ENCODE measurements at regions not wholly inside any gene's neighbourhood (a gene's known extent, or its start where the extent isn't known, plus 50 kb on each side); places are given as distances from the start of the nearest gene placed in this dataset.

DNA sequence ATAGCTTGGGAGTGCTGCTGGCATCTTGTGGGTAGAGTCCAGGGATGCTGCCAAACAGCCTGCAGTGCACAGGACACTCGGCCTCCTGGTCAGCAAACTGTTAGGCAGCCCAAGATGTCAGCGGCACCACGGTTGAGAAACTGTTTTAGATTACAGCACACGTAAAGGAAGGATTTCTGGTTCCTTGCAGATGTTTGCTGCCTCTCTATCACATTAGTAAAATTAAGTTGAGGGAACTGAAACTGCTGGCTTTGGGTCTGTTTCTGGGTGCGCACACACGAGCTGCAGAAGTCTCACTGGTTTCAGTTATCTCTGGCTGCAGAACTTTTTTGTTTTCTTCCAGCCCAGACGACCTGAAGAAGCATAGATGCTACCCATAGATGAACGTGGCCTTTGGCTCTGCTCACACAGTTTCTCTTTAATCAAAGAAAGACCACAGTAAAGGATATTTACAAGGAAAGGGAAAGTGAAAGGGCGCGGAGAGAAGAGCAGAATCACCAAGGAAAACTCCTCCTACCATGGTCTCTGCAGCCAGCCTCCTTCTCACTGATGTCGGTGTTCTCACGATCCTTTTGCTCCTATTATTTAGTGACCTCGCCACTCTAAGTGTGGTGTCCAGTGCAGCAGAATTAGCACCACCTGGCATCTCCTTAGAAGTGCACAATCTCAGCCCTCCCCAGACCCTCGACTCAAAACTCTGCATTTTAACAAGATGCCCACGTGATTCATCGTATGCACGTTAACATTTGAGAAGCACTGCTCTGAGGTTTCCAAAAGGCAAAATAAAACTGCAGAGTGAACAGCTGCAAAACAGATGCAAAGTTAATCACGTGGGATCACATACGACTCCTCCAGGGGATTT is 50.6 kb upstream of the AKAP13 start:
- Histone ChIP-seq H3K4me3 (replicated peaks in 1 of 3; ENCODE audit: insufficient read depth in 1 of 3, low read depth in 2 of 3, low read length in 3 of 3) (peak overlapping the region; percentile 64 to 74 (median 65)), H4K20me1 (ENCODE audit: insufficient read depth, low read length) (no peaks in the 10 kb centered on the region), H3K4me2 (ENCODE audit: low read depth, low read length) (peak overlapping the region; percentile 93), H3K4me1 (ENCODE audit: insufficient read depth, low read length) (peaks cover 48% of the 10 kb centered on the region), H2AFZ (ENCODE audit: low read length) (peak overlapping the region; percentile 96), H3K27ac (ENCODE audit: extremely low read length, insufficient read depth, low read length) (no peak overlapping the region), H3K9ac (ENCODE audit: insufficient read depth, low read depth, low read length) (peak overlapping the region; percentile 43; the same call in 1 of the 2 replicates), H3K9me3 (ENCODE audit: low read length) (no peaks in the 10 kb centered on the region), H3K79me2 (ENCODE audit: insufficient read depth, low read length) (no peaks in the 10 kb centered on the region), H3K36me3 (replicated peaks in 1 of 2; ENCODE audit: control insufficient read depth in 1 of 2, insufficient read depth in 2 of 2, low read length in 2 of 2) (no peaks in the 10 kb centered on the region), H3K27me3 (ENCODE audit: control insufficient read depth in 1 of 2, insufficient read depth in 2 of 2, low read length in 2 of 2) (no peaks in the 10 kb centered on the region; a peak in 2 of 5 replicates)
- in situ Hi-C loops (cut with HindIII; ENCODE audit: extremely low pct_ligation_motif_present, low pct_unique_long_range_greater_than_20kb) (no loop called here), intact Hi-C loops (cut with micrococcal nuclease; ENCODE audit: unreplicated experiment) (loop anchor here (2.0 to 10.0 kb wide), 4 partner anchors 33 to 173 kb away; partner anchors contain the start of gene AKAP13)
- POLR2A ChIA-PET = interaction anchor here (1.1 to 1.3 kb wide), 2 partner anchors 17 to 84 kb away, joined by 3 read pairs; no protein-coding TSS in a partner anchor
- CTCF ChIA-PET (ENCODE audit: low intra/inter-chr PET ratio, low total read pairs) = no interaction called here
- FAIRE-seq (peak; percentile 21), ATAC-seq (peak; percentile 33), DNase-seq (ENCODE audit: low spot score) (no peak)
- WGBS (ENCODE audit: low lambda C conversion rate) = 1% methylated on average over 19 of the region's 19 CpGs
- BruUV-seq (replicated peaks) = no TSS peak
- TF ChIP-seq, protein P1, sequence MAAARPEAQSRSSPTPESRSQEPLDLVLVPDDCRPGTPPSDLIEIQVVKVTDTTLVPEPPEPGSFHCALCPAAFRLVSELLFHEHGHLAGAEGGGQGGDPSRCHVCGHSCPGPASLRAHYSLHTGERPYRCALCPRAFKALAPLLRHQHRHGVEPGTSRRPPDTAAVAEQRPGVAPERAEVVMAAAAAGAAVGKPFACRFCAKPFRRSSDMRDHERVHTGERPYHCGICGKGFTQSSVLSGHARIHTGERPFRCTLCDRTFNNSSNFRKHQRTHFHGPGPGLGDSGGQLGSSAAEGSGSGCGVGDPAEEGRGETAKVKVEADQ (CRISPR knock-in tag; IDR thresholded peaks at IDR 0.05; ENCODE audit: borderline replicate concordance) = peak; percentile 55; the same call in 1 of the 2 replicates
- no peak for TF ChIP-seq ARHGAP35 (CRISPR knock-in tag; IDR thresholded peaks at IDR 0.05; ENCODE audit: borderline replicate concordance)
- TF ChIP-seq, protein P2, sequence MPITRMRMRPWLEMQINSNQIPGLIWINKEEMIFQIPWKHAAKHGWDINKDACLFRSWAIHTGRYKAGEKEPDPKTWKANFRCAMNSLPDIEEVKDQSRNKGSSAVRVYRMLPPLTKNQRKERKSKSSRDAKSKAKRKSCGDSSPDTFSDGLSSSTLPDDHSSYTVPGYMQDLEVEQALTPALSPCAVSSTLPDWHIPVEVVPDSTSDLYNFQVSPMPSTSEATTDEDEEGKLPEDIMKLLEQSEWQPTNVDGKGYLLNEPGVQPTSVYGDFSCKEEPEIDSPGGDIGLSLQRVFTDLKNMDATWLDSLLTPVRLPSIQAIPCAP (CRISPR knock-in tag; IDR thresholded peaks at IDR 0.05; ENCODE audit: low read depth) = no peak
- TF ChIP-seq, protein P3, sequence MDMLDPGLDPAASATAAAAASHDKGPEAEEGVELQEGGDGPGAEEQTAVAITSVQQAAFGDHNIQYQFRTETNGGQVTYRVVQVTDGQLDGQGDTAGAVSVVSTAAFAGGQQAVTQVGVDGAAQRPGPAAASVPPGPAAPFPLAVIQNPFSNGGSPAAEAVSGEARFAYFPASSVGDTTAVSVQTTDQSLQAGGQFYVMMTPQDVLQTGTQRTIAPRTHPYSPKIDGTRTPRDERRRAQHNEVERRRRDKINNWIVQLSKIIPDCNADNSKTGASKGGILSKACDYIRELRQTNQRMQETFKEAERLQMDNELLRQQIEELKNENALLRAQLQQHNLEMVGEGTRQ (IDR thresholded peaks at IDR 0.05; ENCODE audit: low read depth, low read length) = peak; percentile 38; the same call in 1 of the 2 replicates
- TF ChIP-seq, protein P3 (CRISPR knock-in tag; IDR thresholded peaks at IDR 0.05; ENCODE audit: borderline replicate concordance) = no peak

Small RNA genes lying in the stretch of these regions (small RNA-seq; reads per million reads assigned to genes)
- gene RN7SL428P (ENCODE audit: insufficient read depth in 2 of 3, insufficient read length in 3 of 3, low read depth in 2 of 3, low replicate concordance in 1 of 3) = 0 reads per million in 3 experiments
